Peyer's patch (tissue), 4 donors: ENCODE measurements at regions not wholly inside any gene's neighbourhood (a gene's known extent, or its start where the extent isn't known, plus 50 kb on each side); places are given as distances from the start of the nearest gene placed in this dataset.

Experiments
- DNase-seq, 3 donors: peaks; one replicate each; pipeline ENCODE4 v3.0.0-alpha.2; 2017 to 2019
- H3K27ac ChIP-seq, 4 donors: fragments of 200-600 bp; sonication (generic); one replicate each; pipeline ENCODE4 v1.5.1; 2016 to 2019
- H3K27me3 ChIP-seq, 2 donors: fragments of 200-600 bp; sonication (generic); one replicate each; pipeline ENCODE4 v1.5.1; 2019
- H3K36me3 ChIP-seq, 3 donors: fragments of 200-600 bp; sonication (generic); one replicate each; pipeline ENCODE4 v1.5.1; 2016 to 2019
- H3K4me1 ChIP-seq, 4 donors: fragments of 200-600 bp; sonication (generic); one replicate each; pipeline ENCODE4 v1.5.1; 2016 to 2019
- H3K4me3 ChIP-seq, 4 donors: fragments of 200-600 bp; sonication (generic); 1 replicate in 3 of 4; 2 replicates in 1 of 4; pipeline ENCODE4 v1.5.1; 2016 to 2019; ENCODE audit warnings: mild to moderate bottlenecking in 1 of 4
- H3K9me3 ChIP-seq, 4 donors: fragments of 200-600 bp; sonication (generic); one replicate each; pipeline ENCODE4 v1.5.1; 2016 to 2019; ENCODE audit warnings: mild to moderate bottlenecking in 1 of 4
- POLR2A ChIP-seq, 2 donors: fragments of 450-650 bp; IDR thresholded peaks; one replicate each; pipeline ENCODE4 v1.5.1; 2017; ENCODE audit warnings: antibody characterized with exemption in 2 of 2, mild to moderate bottlenecking in 2 of 2, moderate library complexity in 2 of 2
- TF ChIP-seq, protein P1 (sequence below), 6 experiments: fragments of 450-650 bp in 4 of 6; fragments of 200-600 bp in 2 of 6; sonication (generic) in 1 of 6; IDR thresholded peaks; one replicate each; pipeline ENCODE4 v1.5.1; 2017 to 2019; ENCODE audit warnings: antibody characterized with exemption in 6 of 6, mild to moderate bottlenecking in 3 of 6, moderate library complexity in 1 of 6

DNA sequence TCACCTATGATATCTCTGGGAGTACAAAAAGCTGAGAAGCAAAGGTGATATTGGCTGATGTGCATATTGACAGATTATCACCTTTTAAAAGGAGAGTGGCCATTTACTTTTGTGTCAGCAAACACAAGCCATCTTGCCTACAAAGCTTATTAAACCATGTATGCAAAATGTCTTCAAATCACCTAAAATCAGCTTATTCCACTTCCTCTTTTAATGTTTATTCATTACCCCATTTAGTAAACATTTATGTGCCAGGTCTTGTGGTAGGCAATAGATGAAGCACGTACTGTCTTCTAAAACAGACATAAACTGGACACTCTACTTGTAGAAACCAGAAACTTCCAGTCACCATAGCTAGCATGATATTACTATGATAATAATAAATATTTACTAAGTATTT is 354.6 kb downstream of the RBM26 start:
- no peaks in the 10 kb centered on the region for H3K4me1 ChIP-seq
- H3K36me3 ChIP-seq: no peaks in the 10 kb centered on the region
- H3K27ac ChIP-seq: no peak overlapping the region
- TF ChIP-seq, protein P1, sequence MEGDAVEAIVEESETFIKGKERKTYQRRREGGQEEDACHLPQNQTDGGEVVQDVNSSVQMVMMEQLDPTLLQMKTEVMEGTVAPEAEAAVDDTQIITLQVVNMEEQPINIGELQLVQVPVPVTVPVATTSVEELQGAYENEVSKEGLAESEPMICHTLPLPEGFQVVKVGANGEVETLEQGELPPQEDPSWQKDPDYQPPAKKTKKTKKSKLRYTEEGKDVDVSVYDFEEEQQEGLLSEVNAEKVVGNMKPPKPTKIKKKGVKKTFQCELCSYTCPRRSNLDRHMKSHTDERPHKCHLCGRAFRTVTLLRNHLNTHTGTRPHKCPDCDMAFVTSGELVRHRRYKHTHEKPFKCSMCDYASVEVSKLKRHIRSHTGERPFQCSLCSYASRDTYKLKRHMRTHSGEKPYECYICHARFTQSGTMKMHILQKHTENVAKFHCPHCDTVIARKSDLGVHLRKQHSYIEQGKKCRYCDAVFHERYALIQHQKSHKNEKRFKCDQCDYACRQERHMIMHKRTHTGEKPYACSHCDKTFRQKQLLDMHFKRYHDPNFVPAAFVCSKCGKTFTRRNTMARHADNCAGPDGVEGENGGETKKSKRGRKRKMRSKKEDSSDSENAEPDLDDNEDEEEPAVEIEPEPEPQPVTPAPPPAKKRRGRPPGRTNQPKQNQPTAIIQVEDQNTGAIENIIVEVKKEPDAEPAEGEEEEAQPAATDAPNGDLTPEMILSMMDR (IDR thresholded peaks at IDR 0.05): no peak
- TF ChIP-seq POLR2A (IDR thresholded peaks at IDR 0.05): no peak
- H3K27me3 ChIP-seq: no peaks in the 10 kb centered on the region
- H3K9me3 ChIP-seq: no peaks in the 10 kb centered on the region
- no peak for DNase-seq
- H3K4me3 ChIP-seq: no peak overlapping the region

DNA sequence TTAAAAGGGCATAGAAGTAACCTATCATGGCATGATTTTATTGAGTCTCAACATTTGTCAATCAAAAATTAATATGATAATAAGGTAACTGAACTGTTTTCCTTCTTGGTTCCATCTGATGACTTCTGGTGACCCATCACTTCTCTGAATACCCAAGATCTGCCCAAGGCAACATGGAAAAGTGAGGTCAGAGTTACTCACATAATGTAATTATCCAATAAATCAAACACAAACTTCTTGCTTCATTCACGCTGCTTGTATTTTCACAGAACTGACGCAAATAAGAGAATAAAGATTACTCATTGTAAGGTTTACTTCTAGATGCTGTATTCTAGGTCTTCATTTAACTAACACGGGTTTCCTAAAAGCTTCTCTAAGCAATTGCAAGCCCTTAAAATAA is 361.6 kb downstream of the RBM26 start:
- Histone ChIP-seq H3K27me3 (no peaks in the 10 kb centered on the region), H3K27ac (no peak overlapping the region), H3K4me1 (no peaks in the 10 kb centered on the region), H3K4me3 (no peak overlapping the region), H3K9me3 (no peaks in the 10 kb centered on the region), H3K36me3 (no peaks in the 10 kb centered on the region)
- DNase-seq: no peak
- TF ChIP-seq POLR2A (IDR thresholded peaks at IDR 0.05): no peak
- TF ChIP-seq, protein P1 (IDR thresholded peaks at IDR 0.05): no peak

DNA sequence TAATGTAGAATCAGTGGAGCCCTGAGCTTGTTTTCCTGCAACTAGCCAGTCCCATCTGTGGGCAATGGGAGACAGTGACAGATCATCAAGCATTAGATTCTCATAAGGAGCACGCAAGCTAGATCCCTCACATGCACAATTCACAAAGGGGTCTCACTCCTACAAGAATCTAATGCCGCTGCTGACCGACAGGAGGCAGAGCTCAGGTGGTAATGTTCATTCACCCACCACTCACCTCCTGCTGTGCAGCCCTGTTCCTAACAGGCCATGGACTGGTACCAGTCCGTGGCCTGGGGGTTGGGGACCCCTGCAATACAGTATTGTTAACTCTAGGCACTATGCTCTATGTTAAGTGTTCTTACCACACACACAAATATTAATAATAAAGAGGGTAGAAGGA is 362.8 kb downstream of the RBM26 start:
- Histone ChIP-seq H3K36me3 (no peaks in the 10 kb centered on the region), H3K27me3 (no peaks in the 10 kb centered on the region), H3K4me1 (no peaks in the 10 kb centered on the region), H3K4me3 (no peak overlapping the region), H3K27ac (no peak overlapping the region), H3K9me3 (no peaks in the 10 kb centered on the region)
- no peak for TF ChIP-seq POLR2A (IDR thresholded peaks at IDR 0.05)
- TF ChIP-seq, protein P1 (IDR thresholded peaks at IDR 0.05): no peak
- DNase-seq: no peak

DNA sequence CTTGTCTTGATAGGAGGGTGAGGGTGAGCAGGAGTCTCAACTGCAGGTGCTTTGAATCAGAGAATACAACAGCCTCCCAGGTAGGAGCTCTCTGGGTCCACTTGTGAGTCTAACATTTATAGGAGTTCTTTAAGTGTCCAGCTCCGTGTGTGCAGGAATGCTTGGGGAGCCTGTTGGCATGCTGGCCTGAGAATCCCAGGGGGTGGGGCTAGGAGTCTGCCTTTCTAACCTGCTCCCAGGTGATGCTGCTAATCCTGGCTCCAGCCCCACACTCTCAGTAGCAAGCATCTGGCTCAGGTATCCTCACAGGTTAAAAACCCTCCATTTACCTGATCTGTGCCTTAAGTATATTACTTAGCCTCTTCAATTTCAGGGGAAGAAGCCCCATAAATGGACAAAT is 368.9 kb downstream of the RBM26 start:
- Histone ChIP-seq H3K27ac (no peak overlapping the region), H3K4me3 (no peak overlapping the region), H3K36me3 (no peaks in the 10 kb centered on the region), H3K27me3 (no peaks in the 10 kb centered on the region), H3K9me3 (no peaks in the 10 kb centered on the region), H3K4me1 (no peaks in the 10 kb centered on the region)
- TF ChIP-seq POLR2A (IDR thresholded peaks at IDR 0.05): no peak
- TF ChIP-seq, protein P1 (IDR thresholded peaks at IDR 0.05): no peak
- no peak for DNase-seq

DNA sequence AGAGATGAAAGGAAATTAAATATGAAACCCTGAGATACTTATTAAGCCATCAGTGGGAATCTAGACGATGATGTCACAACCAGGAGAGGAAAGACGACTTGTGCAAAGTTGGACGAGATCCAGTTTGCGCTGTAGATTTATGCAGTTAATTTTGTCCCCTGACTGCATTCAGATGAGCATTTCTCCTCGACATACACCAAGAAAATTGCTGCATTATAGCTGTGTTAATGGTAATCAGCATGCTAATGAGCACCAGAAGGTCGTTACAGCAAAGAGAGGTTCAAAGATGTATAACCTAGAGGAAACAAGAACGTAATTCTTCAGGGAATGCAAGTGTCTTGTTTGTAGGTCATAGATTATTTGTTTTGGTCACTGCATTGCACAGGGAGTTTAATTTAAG is 371.7 kb downstream of the RBM26 start:
- no peak for DNase-seq
- H3K27ac ChIP-seq: no peak overlapping the region
- H3K4me3 ChIP-seq: no peak overlapping the region
- no peaks in the 10 kb centered on the region for H3K4me1 ChIP-seq
- no peaks in the 10 kb centered on the region for H3K27me3 ChIP-seq
- H3K9me3 ChIP-seq: no peaks in the 10 kb centered on the region
- H3K36me3 ChIP-seq: no peaks in the 10 kb centered on the region
- TF ChIP-seq, protein P1 (IDR thresholded peaks at IDR 0.05): no peak
- no peak for TF ChIP-seq POLR2A (IDR thresholded peaks at IDR 0.05)

GRCh38 chr13:79030513-79030912 is 371.6 kb upstream of the OBI1 start:
- no peak overlapping the region for H3K27ac ChIP-seq
- no peak overlapping the region for H3K4me3 ChIP-seq
- H3K36me3 ChIP-seq: no peaks in the 10 kb centered on the region
- TF ChIP-seq, protein P1 (IDR thresholded peaks at IDR 0.05): no peak
- no peak for TF ChIP-seq POLR2A (IDR thresholded peaks at IDR 0.05)
- DNase-seq: no peak
- no peaks in the 10 kb centered on the region for H3K9me3 ChIP-seq
- H3K4me1 ChIP-seq: no peaks in the 10 kb centered on the region
- no peaks in the 10 kb centered on the region for H3K27me3 ChIP-seq
